GM18508 (cell line): ENCODE measurements at regions not wholly inside any gene's neighbourhood (a gene's known extent, or its start where the extent isn't known, plus 50 kb on each side); places are given as distances from the start of the nearest gene placed in this dataset.

ENCODE experiments used
- ATAC-seq: cut with Tn5 transposase; IDR thresholded peaks from one replicate; pipeline ENCODE4 v1.9.1; 2021; ENCODE audit warnings: moderate number of reproducible peaks; ENCODE audit not compliant: insufficient read depth, unreplicated experiment

DNA sequence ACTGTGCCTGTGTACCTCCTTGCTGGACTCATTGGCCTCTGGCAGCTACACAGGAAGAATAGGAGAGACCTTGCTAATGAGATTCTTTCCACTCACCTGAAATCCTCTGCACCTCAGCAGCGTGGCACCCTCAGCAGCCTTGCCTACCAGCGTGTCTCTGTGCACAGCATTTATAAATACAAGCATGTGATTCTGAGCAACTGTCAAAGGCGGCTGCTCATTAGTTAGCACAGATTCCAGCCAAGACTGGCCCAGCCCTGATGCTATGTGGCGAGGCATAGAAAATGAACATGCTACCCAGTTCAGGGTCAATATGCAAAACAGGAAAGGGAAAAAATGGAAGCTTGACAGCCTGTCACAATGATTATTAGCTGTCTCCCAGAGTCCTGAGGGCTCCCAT, 298.0 kb downstream of the C4orf33 start:
- ATAC-seq = no peak

DNA sequence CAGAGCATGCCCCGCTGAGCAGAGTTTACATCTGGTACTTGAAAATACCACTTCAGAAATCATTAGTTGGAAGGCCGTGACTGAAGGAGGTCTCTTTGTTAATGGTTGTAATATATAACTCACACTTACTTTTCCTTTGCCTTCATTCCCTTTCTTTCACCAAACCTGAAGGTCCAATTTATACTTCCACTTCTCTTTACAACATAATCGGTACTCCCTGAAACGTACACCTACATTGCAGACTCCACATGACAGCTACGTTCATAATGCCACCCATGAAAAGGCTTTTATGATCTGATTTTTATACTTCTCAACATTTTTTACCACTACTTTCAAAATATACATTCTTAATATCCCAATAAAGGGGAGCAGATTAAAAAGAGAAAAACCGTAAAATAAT, 298.7 kb downstream of the C4orf33 start:
- ATAC-seq = no peak

DNA sequence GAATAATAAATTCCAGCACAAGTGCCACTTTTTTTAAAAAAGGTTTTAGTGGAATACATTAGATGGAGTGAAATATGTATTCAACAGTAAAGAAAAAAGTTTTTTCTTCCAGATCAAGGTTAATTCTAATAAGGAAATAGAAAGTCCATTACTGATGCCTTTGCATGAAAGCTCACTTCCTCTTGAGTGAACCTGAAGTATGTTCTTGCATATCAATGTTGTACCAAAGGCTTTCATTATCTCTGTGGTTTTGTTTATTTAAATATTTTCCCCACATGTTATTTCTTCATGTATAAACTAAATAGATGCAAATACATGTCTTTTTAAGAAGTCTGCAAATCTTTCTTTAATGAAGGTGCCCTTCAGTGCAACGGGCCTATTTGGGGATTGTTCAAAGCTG, 307.9 kb downstream of the C4orf33 start:
- ATAC-seq = no peak

DNA sequence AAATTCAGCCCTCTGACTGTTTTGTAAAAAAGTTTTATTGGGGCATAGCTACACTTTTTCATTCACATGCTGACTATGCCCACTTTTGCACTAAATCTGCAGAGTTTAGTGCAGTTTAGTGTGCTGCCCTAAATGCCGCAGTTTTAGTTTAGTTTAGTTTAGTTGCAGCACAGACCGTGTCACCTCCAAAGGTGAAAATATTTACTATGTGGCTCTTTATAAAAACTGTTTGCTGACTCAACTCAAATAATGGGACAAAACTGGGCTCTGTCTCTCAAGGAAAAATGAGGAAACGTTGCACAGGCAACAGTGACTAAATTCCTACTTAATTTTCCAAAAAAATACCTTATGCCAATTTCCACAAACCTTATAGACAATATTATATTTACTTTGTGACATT, 314.2 kb downstream of the C4orf33 start:
- ATAC-seq = no peak

DNA sequence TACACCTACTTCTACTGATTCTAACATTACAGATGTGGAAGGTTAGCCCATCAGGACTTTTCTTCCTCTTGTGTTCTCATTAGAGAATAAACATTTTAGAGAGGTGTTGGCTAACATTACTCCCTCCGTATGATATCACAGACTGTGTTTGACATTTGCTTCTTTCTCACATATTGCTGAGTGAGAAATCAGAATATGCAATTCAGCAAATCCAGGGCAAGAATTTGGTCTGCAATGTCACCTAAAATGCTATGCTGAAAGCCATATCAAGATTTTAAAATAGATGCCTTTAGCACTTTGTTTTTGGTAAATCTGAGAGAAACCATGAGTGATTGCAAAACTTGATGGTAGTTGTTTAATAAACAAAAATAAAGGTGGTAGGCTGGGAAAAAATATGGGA, 319.1 kb downstream of the C4orf33 start:
- no peak for ATAC-seq

DNA sequence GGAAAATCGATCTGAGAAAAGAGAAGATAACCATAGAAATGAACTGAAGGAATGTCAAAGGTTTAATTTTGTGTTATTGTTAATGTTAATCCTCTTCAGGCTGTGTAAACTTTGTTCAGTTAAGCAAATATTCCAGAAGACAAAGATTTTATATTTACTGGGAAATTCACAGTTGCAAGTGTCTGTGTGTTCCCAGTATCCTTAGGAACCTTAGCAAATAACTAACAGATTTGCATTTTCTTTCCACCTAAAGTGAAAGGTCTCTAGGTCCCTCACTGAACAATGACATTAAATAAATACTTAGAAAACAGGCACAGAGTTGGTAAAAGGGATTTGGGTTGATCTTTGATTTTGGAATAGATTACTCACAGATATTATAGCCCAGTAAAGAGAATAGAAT, 324.7 kb downstream of the C4orf33 start:
- no peak for ATAC-seq

DNA sequence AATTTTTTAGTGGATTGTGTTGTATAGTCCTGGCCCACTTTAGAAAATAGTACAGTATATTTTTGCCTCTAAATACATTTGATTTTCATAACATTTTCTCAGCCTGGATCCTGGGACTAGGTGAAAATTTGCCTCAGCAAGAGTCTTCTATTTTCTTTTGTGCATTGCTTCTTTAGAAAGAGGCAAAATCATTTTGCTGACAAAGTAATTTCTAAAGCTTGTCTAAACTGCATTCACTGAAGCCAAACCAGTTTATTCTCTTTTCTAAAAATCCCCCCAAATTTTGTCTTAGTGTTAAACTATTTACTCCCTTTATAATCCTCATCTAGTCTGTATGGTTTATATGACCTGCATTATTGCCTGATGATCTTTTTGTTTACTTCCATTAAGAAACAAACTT, 326.3 kb downstream of the C4orf33 start:
- no peak for ATAC-seq

DNA sequence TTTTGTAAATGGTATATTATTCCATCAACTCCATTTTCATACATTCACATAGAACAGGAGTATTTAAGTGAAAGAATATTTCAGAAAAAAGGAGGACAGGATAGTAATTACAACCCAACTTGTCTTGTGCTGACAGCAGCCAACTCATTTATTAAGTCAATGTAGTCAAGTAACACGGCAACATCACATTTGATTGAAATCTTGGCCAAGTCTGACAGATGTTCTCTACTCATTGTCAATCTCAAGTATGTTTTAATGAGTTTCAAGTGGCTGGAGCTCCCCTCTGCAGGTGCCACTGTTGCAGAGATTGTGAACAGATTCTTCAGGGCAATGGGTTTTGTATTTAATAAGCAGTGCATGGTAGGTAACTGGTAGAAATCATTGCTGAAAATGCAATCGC, 332.5 kb downstream of the C4orf33 start:
- no peak for ATAC-seq

DNA sequence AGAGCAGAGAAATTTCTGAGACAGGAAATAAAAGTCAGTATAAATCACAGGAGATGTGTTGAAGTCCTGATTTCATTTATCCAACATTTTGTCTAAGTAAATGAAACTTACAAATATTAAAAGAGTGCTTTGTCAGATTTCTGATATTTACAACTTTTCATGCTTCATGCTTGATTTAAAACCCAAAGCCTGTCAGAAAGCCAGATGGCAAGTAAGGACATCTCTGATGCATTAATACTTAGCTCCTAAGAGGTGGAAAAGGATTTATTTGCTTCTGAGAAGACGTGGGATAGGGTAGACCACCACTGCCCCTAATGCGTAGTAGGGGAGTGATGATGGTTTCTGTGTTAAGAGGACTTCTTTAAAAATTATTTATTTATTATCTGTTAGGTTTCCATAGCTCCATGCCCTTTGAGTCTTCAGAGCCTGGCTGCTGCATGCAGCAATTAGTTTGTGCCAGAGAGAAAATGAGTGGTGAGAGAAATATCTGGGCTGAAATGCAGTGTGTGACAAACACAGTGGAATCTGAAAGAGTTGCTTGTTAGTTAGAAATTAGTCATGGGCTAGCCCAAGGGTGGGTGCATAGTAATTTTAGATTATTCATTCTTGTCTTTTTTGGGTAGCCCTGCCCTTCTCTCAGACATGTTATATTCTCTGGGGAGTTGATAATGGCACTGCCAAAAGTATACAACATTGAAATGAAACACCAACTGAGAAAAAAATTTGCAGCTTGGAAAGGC, 333.8 kb downstream of the C4orf33 start:
- no peak for ATAC-seq

DNA sequence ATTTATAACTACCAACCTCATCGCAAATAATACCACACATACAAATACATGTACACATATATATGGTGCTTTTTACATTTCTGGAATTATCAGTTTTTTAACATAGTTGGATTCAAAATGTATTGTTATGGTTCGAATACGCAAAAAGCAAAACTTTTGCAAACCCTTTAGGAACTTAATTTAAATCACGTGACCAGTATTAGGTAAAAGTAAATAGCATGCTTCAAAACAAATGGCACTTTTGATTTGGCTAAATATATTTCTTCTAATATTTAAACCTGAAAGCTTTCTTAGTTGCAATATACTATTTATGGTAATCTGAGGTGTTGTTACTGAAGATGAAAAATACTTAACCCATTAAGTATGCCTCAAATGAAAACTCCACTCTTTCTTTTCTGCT, 341.4 kb downstream of the C4orf33 start:
- no peak for ATAC-seq

DNA sequence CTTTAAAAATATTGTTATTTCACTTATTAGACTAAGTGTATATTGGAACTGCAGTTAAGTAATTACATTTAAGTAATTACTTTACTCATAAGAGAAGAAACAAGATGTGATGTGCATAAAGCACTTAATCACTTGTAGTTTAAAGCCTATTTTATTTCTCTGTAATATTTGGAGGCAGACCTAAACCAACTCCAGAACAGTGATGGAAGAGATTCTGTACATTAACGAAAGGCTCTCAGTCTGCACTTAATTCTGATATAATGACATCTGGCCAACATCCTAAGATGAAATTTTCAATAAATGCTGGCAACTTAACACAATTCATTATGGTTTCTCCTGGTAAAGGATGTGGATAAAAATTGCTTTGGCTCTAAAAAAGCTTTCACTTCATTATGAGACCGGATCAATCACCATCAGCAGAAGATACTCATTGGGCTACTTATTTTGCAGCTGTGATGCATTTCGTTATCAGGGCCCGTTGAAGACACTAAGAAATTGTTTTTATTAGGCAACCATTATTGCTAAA, 342.6 kb downstream of the C4orf33 start:
- no peak for ATAC-seq

DNA sequence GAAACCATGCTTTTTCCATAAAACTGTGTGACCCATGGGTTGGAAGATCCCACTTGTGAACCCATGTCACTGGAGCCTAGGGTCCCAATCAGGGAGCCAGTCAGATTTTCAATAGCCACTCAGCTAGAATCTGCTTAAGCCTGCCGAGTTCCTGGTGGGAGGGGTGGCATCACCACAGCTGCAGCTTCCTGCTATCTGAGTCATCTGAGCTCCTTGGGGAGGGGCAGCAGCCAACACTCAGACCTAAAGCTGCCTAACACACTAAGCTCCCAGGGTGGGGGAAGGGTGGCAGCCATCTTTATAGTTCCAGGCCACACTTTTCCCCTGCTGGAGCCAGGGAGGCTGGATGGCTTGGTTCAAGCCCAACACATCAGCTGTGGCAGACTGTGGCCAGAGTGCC, 350.1 kb downstream of the C4orf33 start:
- no peak for ATAC-seq

DNA sequence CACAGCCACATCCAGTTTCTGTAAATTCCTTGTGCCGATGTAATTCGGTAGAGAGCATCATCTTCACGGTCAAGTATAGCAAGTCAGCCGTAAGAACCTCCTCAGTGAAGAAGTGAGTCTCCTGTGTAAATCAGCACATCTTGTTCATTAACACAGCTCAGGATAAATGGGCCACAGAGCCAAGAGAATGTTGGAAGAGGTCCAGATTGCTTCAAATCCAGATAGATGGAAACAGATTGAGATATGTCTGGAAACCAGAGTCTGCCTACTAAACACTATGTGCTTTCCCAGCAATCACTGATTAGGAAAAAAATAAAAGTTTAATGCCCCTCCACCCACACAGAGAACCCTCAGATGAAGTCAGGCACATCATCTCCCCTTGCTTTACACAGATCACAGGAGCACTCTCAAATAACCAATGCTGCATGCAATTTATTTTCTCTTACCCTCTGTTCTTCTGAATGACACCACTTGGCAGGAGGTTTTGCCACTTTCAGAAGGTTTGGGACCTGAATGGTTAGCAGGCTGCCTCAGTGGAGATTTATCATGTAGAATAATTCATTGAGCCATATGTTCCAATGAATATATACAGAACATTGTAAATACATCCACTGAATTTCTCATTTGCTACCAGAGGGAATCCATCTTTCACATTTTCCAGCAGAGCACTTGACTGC, 357.7 kb downstream of the C4orf33 start:
- no peak for ATAC-seq

DNA sequence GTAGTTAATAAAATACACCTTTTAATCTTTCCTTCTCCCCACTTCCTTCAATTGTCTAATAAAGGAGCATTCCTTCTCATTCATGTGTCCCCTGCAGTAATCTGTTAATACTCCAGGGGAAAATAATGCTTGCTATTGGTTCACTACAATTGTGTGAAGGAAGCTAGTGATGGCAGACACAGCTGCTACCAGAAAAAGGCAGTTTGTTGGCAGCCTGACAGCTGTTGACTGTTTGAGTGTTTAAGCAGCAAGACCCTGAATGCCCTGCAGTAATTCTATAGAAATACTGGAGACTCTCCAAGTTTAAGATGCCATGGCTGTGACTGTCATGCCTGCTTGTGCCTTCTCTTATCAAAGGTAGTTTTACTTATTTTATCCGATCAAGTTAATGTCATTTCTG, 359.5 kb downstream of the C4orf33 start:
- no peak for ATAC-seq

DNA sequence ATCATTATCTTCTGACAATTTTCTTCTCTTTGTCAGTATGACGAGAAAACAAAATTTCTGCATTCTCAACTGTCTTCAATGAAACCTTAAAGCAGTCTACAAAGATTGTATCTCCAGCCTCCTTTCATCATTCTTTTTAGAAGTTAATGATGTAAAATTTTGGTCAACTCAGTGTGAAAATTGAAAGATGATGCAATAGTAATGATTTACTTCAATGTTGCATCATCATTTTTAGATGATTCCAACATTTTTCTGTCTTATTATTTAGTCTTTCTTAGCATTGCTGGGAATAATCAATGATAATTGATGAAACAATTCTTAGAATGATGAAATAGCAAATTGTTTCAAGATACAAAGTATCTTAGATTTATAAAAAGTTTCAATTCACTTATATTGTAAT, 372.7 kb downstream of the C4orf33 start:
- ATAC-seq = no peak

DNA sequence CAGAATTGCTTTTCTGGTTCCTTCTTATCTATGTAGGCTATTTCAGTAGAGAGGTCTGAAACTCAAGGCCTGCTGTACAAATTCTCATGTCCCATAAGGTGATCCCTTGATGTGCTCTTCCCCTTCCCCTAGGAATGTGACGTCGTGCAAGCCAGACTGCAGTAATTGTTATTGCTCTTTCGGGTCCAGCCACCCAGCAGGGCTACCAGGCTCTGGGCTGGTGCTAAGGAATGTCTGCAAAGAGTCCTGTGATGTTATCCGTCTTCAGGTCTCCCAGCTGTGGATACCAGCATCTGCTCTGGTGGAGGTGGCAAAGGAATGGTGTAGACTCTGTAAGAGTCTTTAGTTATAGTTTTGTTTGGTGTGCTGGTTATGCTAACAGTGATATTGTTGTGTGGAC, 378.7 kb downstream of the C4orf33 start:
- no peak for ATAC-seq

DNA sequence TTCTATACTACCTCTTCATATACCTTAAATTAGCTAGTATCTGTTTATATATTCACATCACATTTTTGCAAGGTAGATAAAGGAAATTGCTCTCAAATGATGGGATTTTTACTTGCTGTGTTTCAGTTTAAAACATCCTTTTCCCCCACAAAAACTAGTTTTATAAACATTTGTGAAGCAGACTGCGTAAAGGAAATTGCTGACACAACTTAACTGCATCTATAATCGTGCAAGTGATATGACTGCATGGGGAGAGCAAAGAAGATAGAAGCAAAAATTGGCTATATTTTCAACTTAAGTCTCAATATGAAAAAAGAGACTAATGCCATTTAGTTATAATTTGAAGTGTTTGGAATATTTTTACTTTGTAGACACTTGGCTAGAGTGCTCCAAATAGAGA, 385.2 kb downstream of the C4orf33 start:
- no peak for ATAC-seq

DNA sequence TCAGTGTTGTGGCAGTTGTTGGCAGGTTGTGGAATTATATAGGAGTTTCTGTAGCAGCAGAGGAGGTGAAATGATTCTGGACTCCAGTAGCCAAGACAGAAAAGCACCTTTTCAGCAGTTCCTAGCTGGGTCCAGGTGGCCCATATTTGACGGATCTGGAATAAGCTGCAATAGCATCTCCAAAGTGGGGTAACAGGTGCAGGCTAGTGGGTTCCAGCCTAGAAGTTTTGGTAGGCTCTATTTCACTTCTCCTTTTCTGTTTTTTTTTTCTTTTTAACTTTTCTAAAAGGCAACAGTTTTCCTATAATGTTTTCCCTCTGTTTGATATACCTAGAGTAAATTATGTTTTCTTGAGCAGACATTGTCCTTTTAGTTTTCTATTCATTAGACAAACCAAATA, 392.5 kb downstream of the C4orf33 start:
- ATAC-seq = no peak

DNA sequence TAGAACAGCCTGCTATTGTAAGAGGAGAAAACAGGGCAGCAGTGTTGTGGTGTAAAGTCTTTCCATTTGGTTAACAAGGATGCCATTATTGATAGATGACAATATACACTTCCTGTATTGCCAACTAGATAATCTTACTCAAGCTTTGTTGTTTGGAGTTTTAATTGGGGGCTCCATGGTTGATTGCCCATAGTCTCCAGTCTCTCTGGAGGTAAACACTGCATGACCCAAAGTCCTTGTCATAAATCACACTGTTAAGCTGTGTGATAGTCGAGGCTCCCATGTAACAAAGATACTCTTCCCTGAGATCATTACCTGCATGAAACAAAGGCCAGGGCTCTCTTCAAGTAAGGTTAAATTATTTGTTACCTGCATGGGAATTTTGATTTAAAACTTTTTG, 394.6 kb downstream of the C4orf33 start:
- no peak for ATAC-seq

DNA sequence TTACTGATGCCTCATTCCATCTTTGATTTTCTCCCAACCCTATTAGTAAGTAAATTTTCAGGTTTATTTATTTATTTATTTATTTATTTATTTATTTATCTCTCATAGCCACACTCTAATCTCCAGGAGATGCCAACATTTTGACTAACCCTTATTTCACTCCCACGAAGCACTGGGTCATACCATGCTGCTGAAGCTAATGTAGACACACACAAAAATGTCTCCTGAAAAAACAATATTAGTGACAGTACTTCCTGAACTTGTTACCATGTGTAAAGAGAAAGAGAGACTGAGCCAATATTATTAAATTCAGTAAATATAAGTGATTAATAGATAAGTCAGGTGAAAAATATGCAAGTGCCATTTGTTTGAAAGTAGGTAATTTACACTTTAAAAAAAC, 402.7 kb downstream of the C4orf33 start:
- no peak for ATAC-seq

DNA sequence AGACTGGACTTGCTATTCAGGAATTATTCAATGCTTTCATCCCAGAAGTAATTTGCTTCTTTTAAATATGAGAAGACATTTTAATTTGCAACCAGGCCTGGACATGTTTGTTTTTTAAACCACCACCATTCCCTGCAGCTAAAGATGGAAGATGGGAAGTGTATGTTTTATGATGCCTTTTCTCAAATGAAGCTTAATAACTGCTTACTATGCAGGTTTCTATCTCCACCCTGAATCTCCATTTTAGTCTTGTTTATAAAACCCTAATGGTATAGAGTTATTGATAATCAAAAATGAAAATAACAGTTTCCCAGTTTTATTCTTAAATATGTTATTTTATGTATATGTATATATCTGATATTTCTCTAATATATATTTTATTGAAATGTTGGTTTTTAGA, 418.9 kb downstream of the C4orf33 start:
- no peak for ATAC-seq

DNA sequence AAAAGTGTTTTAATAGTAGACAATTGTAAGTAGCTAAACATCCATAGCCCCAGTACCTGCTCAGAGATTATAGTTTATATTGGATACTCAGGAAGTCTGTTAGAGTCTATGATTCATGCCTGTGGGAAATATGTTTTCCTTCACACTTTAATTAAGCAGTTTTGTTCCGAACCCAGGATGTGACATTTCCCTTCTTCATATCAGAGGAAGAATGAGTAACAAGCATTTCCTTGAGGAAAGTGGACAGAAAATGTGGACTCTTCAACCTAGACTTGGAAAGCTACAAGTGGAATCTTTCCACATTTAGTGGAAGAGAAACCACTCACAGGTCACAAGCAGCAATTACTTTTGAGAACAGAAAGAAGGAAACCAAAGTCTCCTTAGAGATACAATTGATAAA, 419.4 kb downstream of the C4orf33 start:
- ATAC-seq = no peak
